ENCODE measurements at regions not wholly inside any gene's neighbourhood (a gene's known extent, or its start where the extent isn't known, plus 50 kb on each side); places are given as distances from the start of the nearest gene placed in this dataset.

GRCh38 chr13:109840201-109840892, 54.0 kb upstream of the IRS2 start:
- H3K9me3 ChIP-seq (ENCODE audit: control insufficient read depth in 4 of 4, low read length in 3 of 4) = no peaks in the 10 kb centered on the region
- H3K27ac ChIP-seq (ENCODE audit: low read depth in 1 of 2, low read length in 2 of 2) = no peak overlapping the region
- H3K4me1 ChIP-seq (ENCODE audit: control insufficient read depth in 4 of 4, insufficient read depth in 4 of 4, low read length in 3 of 4) = peaks cover 0 to 11% (median 2%) of the 10 kb centered on the region in 4 donors
- H3K9ac ChIP-seq (ENCODE audit: low read depth in 1 of 2, low read length in 2 of 2) = no peak overlapping the region
- DNase-seq (ENCODE audit: low spot score) = no peak
- no peaks in the 10 kb centered on the region for H3K27me3 ChIP-seq (ENCODE audit: control insufficient read depth in 4 of 4, insufficient read depth in 4 of 4, low read length in 3 of 4)
- TF ChIP-seq GABPA (IDR thresholded peaks at IDR 0.05 in 1 of 2, conservative IDR thresholded peaks at IDR 0.05 in 1 of 2) (no peak), MAX (IDR thresholded peaks at IDR 0.05) (no peak), SP1 (IDR thresholded peaks at IDR 0.05) (no peak), HNF4G (IDR thresholded peaks at IDR 0.05) (no peak), RAD21 (IDR thresholded peaks at IDR 0.05) (no peak), ATF3 (IDR thresholded peaks at IDR 0.05) (no peak), NR2F2 (IDR thresholded peaks at IDR 0.05) (no peak), FOXA1 (IDR thresholded peaks at IDR 0.05) (no peak), HNF4A (conservative IDR thresholded peaks at IDR 0.05) (no peak), ZBTB33 (IDR thresholded peaks at IDR 0.05) (no peak), CTCF (IDR thresholded peaks at IDR 0.05; ENCODE audit: low read depth, low read length, missing input control) (no peak), JUND (IDR thresholded peaks at IDR 0.05) (no peak), REST (IDR thresholded peaks at IDR 0.05) (no peak)
- no peaks in the 10 kb centered on the region for H3K36me3 ChIP-seq (ENCODE audit: control insufficient read depth in 4 of 4, insufficient read depth in 3 of 4, low read depth in 1 of 4, low read length in 3 of 4)
- H3K4me3 ChIP-seq (ENCODE audit: low read depth in 1 of 3, low read length in 3 of 3) = no peak overlapping the region
- 72% methylated on average over 9 of the region's 9 CpGs for WGBS
